GM19463 (cell line): ENCODE measurements at regions not wholly inside any gene's neighbourhood (a gene's known extent, or its start where the extent isn't known, plus 50 kb on each side); places are given as distances from the start of the nearest gene placed in this dataset.
"Not testable (repeated sequence)": the region's sequence is repeated elsewhere in the genome, so short reads cannot be mapped to it uniquely, and the experiment has no call there.

Source experiments
- ATAC-seq: cut with Tn5 transposase; IDR thresholded peaks from one replicate; pipeline ENCODE4 v1.9.1; 2021; ENCODE audit warnings: mild to moderate bottlenecking, moderate library complexity; ENCODE audit not compliant: unreplicated experiment

GRCh38 chr6:84291033-84291432, 63.6 kb upstream of the CEP162 start:
- ATAC-seq = not testable (repeated sequence)

GRCh38 chr6:84284428-84285049, 57.1 kb upstream of the CEP162 start:
- peak; percentile 62 for ATAC-seq

GRCh38 chr6:84282550-84282949, 55.1 kb upstream of the CEP162 start:
- ATAC-seq = no peak

GRCh38 chr6:84280639-84281038, 53.2 kb upstream of the CEP162 start:
- ATAC-seq = no peak

- no peak for ATAC-seq
These were observed 52.6 kb upstream of the CEP162 start for GRCh38 chr6:84280030-84280429.

- no peak for ATAC-seq
These were observed 51.0 kb upstream of the CEP162 start for GRCh38 chr6:84278321-84278998.
